HCT116 (cell line): ENCODE measurements at regions not wholly inside any gene's neighbourhood (a gene's known extent, or its start where the extent isn't known, plus 50 kb on each side); places are given as distances from the start of the nearest gene placed in this dataset.

Experiments
- ATAC-seq: fragments of 200-7000 bp; cut with Tn5 transposase; 2 replicates; pipeline ENCODE4 v1.9.1; 2020; ENCODE audit warnings: mild to moderate bottlenecking, moderate library complexity
- BruUV-seq: library from RNA; stranded (reverse); fragments of 400-500 nt; replicated peaks from 2 replicates; lab custom pipeline; 2021; lab: Mats Ljungman, UMichigan
- CTCF ChIA-PET: fragments of 300-600 bp; sonication (Branson Sonifier 250); formaldehyde crosslinking; loops from one replicate; lab custom pipeline; 2021; ENCODE audit warnings: antibody characterized with exemption; lab: Charles Lee
- POLR2A ChIA-PET: fragments of 300-600, 350-600 bp; sonication (Branson Sonifier 250); formaldehyde crosslinking; loops from one replicate; lab custom pipeline; 2021; ENCODE audit warnings: antibody characterized with exemption; lab: Charles Lee
- RAD21 ChIA-PET, 2 experiments: fragments of 300-600 bp; sonication (Branson Sonifier 250); formaldehyde crosslinking; loops; one replicate each; lab custom pipeline; 2023; ENCODE audit warnings: low total read pairs in 2 of 2; ENCODE audit not compliant: uncharacterized antibody in 2 of 2, unreplicated experiment in 2 of 2, low non-redundant PET in 1 of 2; lab: Charles Lee
- DNase-seq: peaks from one replicate; pipeline ENCODE4 v3.0.0-alpha.2; 2010; ENCODE audit warnings: low read depth, low spot score
- H2AFZ ChIP-seq: fragments of 200-600 bp; shearing (Covaris generic), sonication (generic); 2 replicates; pipeline ENCODE4 v1.6.1; 2017; ENCODE audit warnings: low read depth, mixed run types, mixed read lengths, antibody characterized with exemption, low read length; ENCODE audit not compliant: poor library complexity, severe bottlenecking
- H3K27ac ChIP-seq: 2 replicates; pipeline ENCODE4 v1.5.1; 2012; ENCODE audit warnings: low read depth, low read length
- H3K27me3 ChIP-seq: fragments of 200-600 bp; sonication (generic); 2 replicates; pipeline ENCODE4 v1.6.1; 2016; ENCODE audit warnings: mixed run types, low read length, mixed read lengths; ENCODE audit not compliant: insufficient read depth
- H3K36me3 ChIP-seq, 2 experiments: fragments of 200-500 bp in 1 of 2; fragments of 200-600 bp in 1 of 2; sonication (Bioruptor generic) in 1 of 2; sonication (generic) in 1 of 2; 2 replicates each; pipeline versions ENCODE4 v1.5.1 to v1.6.1; 2014 to 2016; ENCODE audit warnings: low read length in 2 of 2, inconsistent platforms in 1 of 2, mixed read lengths in 1 of 2, mixed run types in 1 of 2; ENCODE audit not compliant: insufficient read depth in 2 of 2, control insufficient read depth in 1 of 2
- H3K4me1 ChIP-seq, 2 experiments: fragments of 200-600 bp in 1 of 2; sonication (generic) in 1 of 2; 2 replicates each; pipeline versions ENCODE4 v1.5.1 to v1.6.1; 2012 to 2017; ENCODE audit warnings: low read length in 2 of 2, inconsistent platforms in 1 of 2, mild to moderate bottlenecking in 1 of 2, mixed read lengths in 1 of 2, mixed run types in 1 of 2, moderate library complexity in 1 of 2; ENCODE audit not compliant: insufficient read depth in 2 of 2, control insufficient read depth in 1 of 2
- H3K4me2 ChIP-seq: fragments of 200-600 bp; sonication (generic); 2 replicates; pipeline ENCODE4 v1.6.1; 2017; ENCODE audit warnings: mixed run types, low read length, mixed read lengths
- H3K4me3 ChIP-seq, 2 experiments: fragments of 200-600 bp in 1 of 2; sonication (generic) in 1 of 2; replicated peaks in 1 of 2; 2 replicates each; pipeline ENCODE4 v1.5.1; 2011 to 2016; ENCODE audit warnings: low read length in 2 of 2, control low read depth in 1 of 2, low read depth in 1 of 2, mild to moderate bottlenecking in 1 of 2, mixed read lengths in 1 of 2, mixed run types in 1 of 2
- H3K79me2 ChIP-seq: fragments of 200-600 bp; sonication (generic); 2 replicates; pipeline ENCODE4 v1.6.1; 2017; ENCODE audit warnings: mild to moderate bottlenecking, mixed run types, low read length, moderate library complexity, mixed read lengths; ENCODE audit not compliant: insufficient read depth
- H3K9ac ChIP-seq: fragments of 200-600 bp; sonication (generic); 2 replicates; pipeline ENCODE4 v1.6.1; 2016; ENCODE audit warnings: low read length, mixed read lengths
- H3K9me2 ChIP-seq: fragments of 200-600 bp; sonication (generic), shearing (Covaris generic); 2 replicates; pipeline ENCODE4 v1.6.1; 2017; ENCODE audit warnings: mixed run types, mild to moderate bottlenecking, moderate library complexity; ENCODE audit not compliant: insufficient read depth
- H3K9me3 ChIP-seq, 2 experiments: fragments of 200-500 bp in 1 of 2; fragments of 200-600 bp in 1 of 2; sonication (Bioruptor generic) in 1 of 2; sonication (generic) in 1 of 2; 2 replicates each; pipeline ENCODE4 v1.6.1; 2014 to 2017; ENCODE audit warnings: low read length in 2 of 2, mixed read lengths in 2 of 2, inconsistent platforms in 1 of 2, low read depth in 1 of 2, mild to moderate bottlenecking in 1 of 2, mixed run types in 1 of 2, moderate library complexity in 1 of 2; ENCODE audit not compliant: control insufficient read depth in 1 of 2, insufficient read depth in 1 of 2
- H4K20me1 ChIP-seq: fragments of 200-600 bp; sonication (generic), shearing (Covaris generic); 2 replicates; pipeline ENCODE4 v1.6.1; 2017; ENCODE audit warnings: mixed run types, mild to moderate bottlenecking, moderate library complexity; ENCODE audit not compliant: insufficient read depth
- POLR2AphosphoS5 ChIP-seq: IDR thresholded peaks from 2 replicates; pipeline ENCODE4 v1.6.1; 2011; ENCODE audit warnings: mild to moderate bottlenecking, low read depth, low read length, moderate library complexity
- SP1 ChIP-seq: IDR thresholded peaks from 2 replicates; pipeline ENCODE4 v1.6.1; 2012; ENCODE audit warnings: low read depth
- ZBTB33 ChIP-seq: IDR thresholded peaks from 2 replicates; pipeline ENCODE4 v1.6.1; 2011; ENCODE audit warnings: mild to moderate bottlenecking, low read length, moderate library complexity; ENCODE audit not compliant: insufficient replicate concordance; ENCODE audit errors: extremely low read depth
- ZNF274 ChIP-seq: fragments of 200-500 bp; sonication (Bioruptor generic); IDR thresholded peaks from 2 replicates; pipeline ENCODE4 v1.6.1; 2014; ENCODE audit warnings: mild to moderate bottlenecking, low read depth, low read length, inconsistent platforms
- intact Hi-C: fragments of 100-400 bp; cut with micrococcal nuclease; formaldehyde crosslinking; loops from 2 replicates; pipeline ENCODE4 v1.10.0; 2022

- Histone ChIP-seq H3K4me2 (no peak overlapping the region), H3K9me3 (no peaks in the 10 kb centered on the region), H3K27ac (no peak overlapping the region), H3K9me2 (no peaks in the 10 kb centered on the region), H3K36me3 (no peaks in the 10 kb centered on the region), H3K4me3 (no peak overlapping the region), H3K79me2 (no peaks in the 10 kb centered on the region), H4K20me1 (no peaks in the 10 kb centered on the region), H3K4me1 (no peaks in the 10 kb centered on the region), H3K27me3 (no peaks in the 10 kb centered on the region), H2AFZ (no peak overlapping the region), H3K9ac (no peak overlapping the region)
- DNase-seq (no peak), ATAC-seq (no peak)
- BruUV-seq, result no TSS peak
- CTCF ChIA-PET, result no interaction called here
- intact Hi-C loops, result no loop called here
- RAD21 ChIA-PET, result no interaction called here
- POLR2A ChIA-PET, result no interaction called here
- TF ChIP-seq ZNF274 (no peak), SP1 (no peak)
These were observed 1810.0 kb upstream of the PCDH10 start for GRCh38 chr4:131339137-131339536.

GRCh38 chr4:131344761-131345160 lies 1804.3 kb upstream of the PCDH10 start:
- H3K4me3 ChIP-seq, result no peak overlapping the region
- no TSS peak for BruUV-seq
- no peak overlapping the region for H3K27ac ChIP-seq
- no peak for TF ChIP-seq POLR2AphosphoS5
- no peak for TF ChIP-seq ZBTB33
- CTCF ChIA-PET, result no interaction called here
- no peaks in the 10 kb centered on the region for H3K9me3 ChIP-seq
- H3K9ac ChIP-seq, result no peak overlapping the region
- H3K4me2 ChIP-seq, result no peak overlapping the region
- H3K79me2 ChIP-seq, result no peaks in the 10 kb centered on the region
- POLR2A ChIA-PET, result no interaction called here
- H3K9me2 ChIP-seq, result no peaks in the 10 kb centered on the region
- H3K36me3 ChIP-seq, result no peaks in the 10 kb centered on the region
- DNase-seq (no peak), ATAC-seq (no peak)
- no peak overlapping the region for H2AFZ ChIP-seq
- intact Hi-C loops, result no loop called here
- H3K4me1 ChIP-seq, result no peaks in the 10 kb centered on the region
- H3K27me3 ChIP-seq, result no peaks in the 10 kb centered on the region
- no peaks in the 10 kb centered on the region for H4K20me1 ChIP-seq
- RAD21 ChIA-PET, result no interaction called here
